ENCODE measurements at regions not wholly inside any gene's neighbourhood (a gene's known extent, or its start where the extent isn't known, plus 50 kb on each side); places are given as distances from the start of the nearest gene placed in this dataset.

- TF ChIP-seq CTCF (conservative IDR thresholded peaks at IDR 0.05; ENCODE audit: low read depth in 2 of 2) (no peak), ZNF331 (CRISPR knock-in tag; IDR thresholded peaks at IDR 0.05; ENCODE audit: low read depth) (no peak), EZH2 (IDR thresholded peaks at IDR 0.05; ENCODE audit: low read depth, unreplicated experiment) (no peak), REST (IDR thresholded peaks at IDR 0.05; ENCODE audit: unreplicated experiment) (no peak), POLR2AphosphoS5 (IDR thresholded peaks at IDR 0.05; ENCODE audit: low read depth) (no peak), EZH2phosphoT487 (IDR thresholded peaks at IDR 0.05; ENCODE audit: unreplicated experiment) (no peak), CREB1 (CRISPR knock-in tag; IDR thresholded peaks at IDR 0.05; ENCODE audit: low read depth) (no peak), JUNB (IDR thresholded peaks at IDR 0.05; ENCODE audit: unreplicated experiment) (no peak), STAT1 (IDR thresholded peaks at IDR 0.05; ENCODE audit: unreplicated experiment) (no peak), ETS1 (IDR thresholded peaks at IDR 0.05) (no peak)
Observed at GRCh38 chr21:25331286-25331685, 276.0 kb downstream of the MRPL39 start.

All from GM23338 (cell line).